GM23338 (cell line): ENCODE measurements at regions not wholly inside any gene's neighbourhood (a gene's known extent, or its start where the extent isn't known, plus 50 kb on each side); places are given as distances from the start of the nearest gene placed in this dataset.

Source experiments
- CREB1 ChIP-seq: fragments of 250-450 bp; sonication (Bioruptor Pico); IDR thresholded peaks from 2 replicates; pipeline ENCODE4 v1.5.0; 2020; ENCODE audit warnings: low read depth, mild to moderate bottlenecking, moderate library complexity
- CTCF ChIP-seq, 2 experiments: fragments of 200-600 bp in 1 of 2; sonication (generic) in 1 of 2; conservative IDR thresholded peaks; 2 replicates each; pipeline versions ENCODE4 v1.5.1 to v1.6.1; 2016 to 2017; ENCODE audit warnings: antibody characterized with exemption in 2 of 2, low read depth in 2 of 2, mild to moderate bottlenecking in 2 of 2, moderate library complexity in 1 of 2
- ETS1 ChIP-seq: IDR thresholded peaks from 2 replicates; pipeline ENCODE4 v1.6.1; 2016; ENCODE audit warnings: antibody characterized with exemption
- EZH2 ChIP-seq: fragments of 200-600 bp; sonication (generic); IDR thresholded peaks from one replicate; pipeline ENCODE4 v1.8.0; 2017; ENCODE audit warnings: antibody characterized with exemption, mild to moderate bottlenecking, low read depth; ENCODE audit not compliant: unreplicated experiment
- EZH2phosphoT487 ChIP-seq: fragments of 200-600 bp; sonication (generic); IDR thresholded peaks from one replicate; pipeline ENCODE4 v1.8.1; 2018; ENCODE audit warnings: antibody characterized with exemption; ENCODE audit not compliant: unreplicated experiment
- JUNB ChIP-seq: IDR thresholded peaks from one replicate; pipeline ENCODE4 v1.6.1; 2016; ENCODE audit warnings: antibody characterized with exemption; ENCODE audit not compliant: unreplicated experiment
- POLR2AphosphoS5 ChIP-seq: IDR thresholded peaks from 2 replicates; pipeline ENCODE4 v1.6.1; 2016; ENCODE audit warnings: antibody characterized with exemption, low read depth
- REST ChIP-seq: IDR thresholded peaks from one replicate; pipeline ENCODE4 v1.6.1; 2018; ENCODE audit warnings: antibody characterized with exemption; ENCODE audit not compliant: unreplicated experiment
- STAT1 ChIP-seq: IDR thresholded peaks from one replicate; pipeline ENCODE4 v1.6.1; 2016; ENCODE audit warnings: antibody characterized with exemption; ENCODE audit not compliant: unreplicated experiment
- ZNF114 ChIP-seq: fragments of 250-450 bp; sonication (Bioruptor Pico); IDR thresholded peaks from 2 replicates; pipeline ENCODE4 v1.5.0; 2020; ENCODE audit warnings: mild to moderate bottlenecking, moderate library complexity
- ZNF331 ChIP-seq: fragments of 250-450 bp; sonication (Bioruptor Pico); IDR thresholded peaks from 2 replicates; pipeline ENCODE4 v1.5.0; 2020; ENCODE audit warnings: low read depth, mild to moderate bottlenecking, moderate library complexity

GRCh38 chr1:199616947-199617346 lies 410.6 kb upstream of the NR5A2 start:
- TF ChIP-seq POLR2AphosphoS5 (no peak), EZH2 (no peak), ZNF114 (no peak), REST (no peak), CTCF (conservative IDR thresholded peaks at IDR 0.05; ENCODE audit: low read depth in 2 of 2) (no peak), EZH2phosphoT487 (no peak), ETS1 (no peak), CREB1 (CRISPR knock-in tag) (no peak), JUNB (no peak), STAT1 (no peak), ZNF331 (no peak)
